SK-N-MC (cell line): ENCODE measurements at regions not wholly inside any gene's neighbourhood (a gene's known extent, or its start where the extent isn't known, plus 50 kb on each side); places are given as distances from the start of the nearest gene placed in this dataset.

Source experiments
- EZH2 ChIP-seq: fragments of 200-600 bp; sonication (generic); IDR thresholded peaks from one replicate; pipeline ENCODE4 v1.6.1; 2017; ENCODE audit warnings: antibody characterized with exemption
- FOXP2 ChIP-seq: optimal IDR thresholded peaks from 2 replicates; pipeline ENCODE3; 2011; ENCODE audit warnings: mild to moderate bottlenecking, moderate library complexity; ENCODE audit not compliant: insufficient read depth; ENCODE audit errors: extremely low read length, control extremely low read depth
- POLR2AphosphoS5 ChIP-seq: IDR thresholded peaks from 2 replicates; pipeline ENCODE4 v1.6.1; 2012; ENCODE audit warnings: mild to moderate bottlenecking, low read depth, low read length, borderline replicate concordance

DNA sequence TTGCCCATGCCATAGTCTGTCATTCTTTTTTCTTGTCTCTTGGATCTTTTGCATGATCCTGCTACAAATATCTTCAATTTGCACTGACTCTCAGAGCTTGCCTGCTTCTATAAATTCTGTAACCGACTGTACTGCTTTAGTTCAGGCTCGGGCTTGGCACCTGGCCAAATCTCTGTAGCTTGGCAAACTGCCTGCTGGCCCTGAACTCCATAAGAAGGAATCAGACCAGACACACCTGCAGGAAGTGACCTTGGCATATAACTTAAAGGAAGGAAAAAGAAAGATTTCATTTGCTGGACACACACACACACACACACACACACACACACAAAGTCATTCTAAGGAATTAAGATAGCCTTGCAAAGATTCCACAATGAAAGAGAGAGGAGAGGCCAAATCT, 291.2 kb upstream of the DDX18 start:
- TF ChIP-seq EZH2: no peak
- TF ChIP-seq POLR2AphosphoS5: no peak
- no peak for TF ChIP-seq FOXP2
